Muscle of leg (tissue), 3 donors: ENCODE measurements at regions not wholly inside any gene's neighbourhood (a gene's known extent, or its start where the extent isn't known, plus 50 kb on each side); places are given as distances from the start of the nearest gene placed in this dataset.

ENCODE experiments used
- DNase-seq: peaks from one replicate; pipeline ENCODE4 v3.0.0; 2013
- H3K27ac ChIP-seq: one replicate; pipeline ENCODE4 v1.5.1; 2013; ENCODE audit warnings: mild to moderate bottlenecking, low read length, control low read depth
- H3K27me3 ChIP-seq: one replicate; pipeline ENCODE4 v1.6.1; 2013; ENCODE audit warnings: low read length; ENCODE audit not compliant: control insufficient read depth, insufficient read depth
- H3K36me3 ChIP-seq: one replicate; pipeline ENCODE4 v1.6.1; 2013; ENCODE audit warnings: low read length; ENCODE audit not compliant: control insufficient read depth, insufficient read depth
- H3K4me1 ChIP-seq: one replicate; pipeline ENCODE4 v1.6.1; 2013; ENCODE audit warnings: low read length; ENCODE audit not compliant: control insufficient read depth, insufficient read depth
- H3K4me3 ChIP-seq: one replicate; pipeline ENCODE4 v1.5.1; 2013; ENCODE audit warnings: low read length, control low read depth
- H3K9me3 ChIP-seq: replicated peaks from 2 replicates; pipeline ENCODE4 v1.6.1; 2013; ENCODE audit warnings: low read depth, low read length; ENCODE audit not compliant: control insufficient read depth
- WGBS: methylation state at CpG from one replicate; pipeline ENCODE4 v1.1.5; 2013; ENCODE audit warnings: missing lambda C conversion rate; ENCODE audit not compliant: insufficient coverage; 5-methylcytosine and 5-hydroxymethylcytosine counted together

DNA sequence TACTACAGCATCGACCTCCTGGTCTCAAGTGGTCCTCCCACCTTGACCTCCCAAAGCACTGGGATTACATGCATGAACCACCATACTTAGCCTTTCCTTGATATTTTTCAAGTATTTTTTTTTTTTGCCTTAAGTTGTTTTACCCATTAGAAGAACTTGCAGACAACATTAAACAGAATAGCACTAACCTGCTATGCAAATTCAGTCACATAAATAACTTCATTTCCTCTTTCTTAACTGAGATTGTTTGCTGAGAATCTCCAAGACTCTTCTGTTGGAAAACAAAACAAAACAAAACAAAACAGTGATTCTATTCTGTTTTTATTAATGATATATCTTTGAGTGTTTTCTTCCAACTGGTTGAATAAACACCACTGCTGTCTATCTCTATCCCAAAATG, 115.9 kb upstream of the IFNG-AS1 start:
- H3K36me3 ChIP-seq = no peaks in the 10 kb centered on the region
- no peaks in the 10 kb centered on the region for H3K27me3 ChIP-seq
- no peaks in the 10 kb centered on the region for H3K4me1 ChIP-seq
- no CpG with 5 or more reads among the region's 1 CpG for WGBS
- no peaks in the 10 kb centered on the region for H3K9me3 ChIP-seq
- no peak overlapping the region for H3K4me3 ChIP-seq
- H3K27ac ChIP-seq = no peak overlapping the region
- no peak for DNase-seq

DNA sequence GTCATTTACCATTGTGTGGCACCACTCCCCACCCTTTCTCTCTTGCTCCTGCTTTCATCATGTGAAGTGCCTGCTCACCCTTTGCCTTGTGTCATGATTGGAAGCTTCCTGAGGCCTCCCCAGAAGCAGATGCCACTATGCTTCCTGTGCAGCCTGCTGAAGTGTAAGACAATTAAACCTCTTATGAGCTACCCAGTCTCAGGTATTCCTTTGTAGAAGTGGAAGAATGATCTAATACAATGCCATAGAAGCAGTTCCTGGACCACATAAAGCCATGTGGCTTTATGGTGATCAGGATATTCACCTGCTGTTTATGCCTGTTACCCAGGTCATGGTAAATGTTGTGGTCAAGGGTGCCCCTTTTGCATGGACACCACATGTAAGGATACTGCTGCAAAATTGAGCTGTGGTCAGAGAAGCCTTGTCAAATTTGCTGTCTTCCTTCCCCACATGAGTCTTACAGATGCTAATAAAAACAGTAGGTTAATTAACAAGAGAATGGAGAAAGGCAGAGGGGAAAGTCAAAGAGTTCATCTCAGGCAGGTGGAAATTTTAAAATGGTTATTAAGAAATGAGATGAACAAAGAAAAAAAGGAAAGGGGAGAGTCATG, 112.8 kb upstream of the IFNG-AS1 start:
- Histone ChIP-seq H3K4me1 (no peaks in the 10 kb centered on the region), H3K36me3 (no peaks in the 10 kb centered on the region), H3K27ac (no peak overlapping the region), H3K27me3 (no peaks in the 10 kb centered on the region), H3K9me3 (no peaks in the 10 kb centered on the region), H3K4me3 (no peak overlapping the region)
- no peak for DNase-seq

DNA sequence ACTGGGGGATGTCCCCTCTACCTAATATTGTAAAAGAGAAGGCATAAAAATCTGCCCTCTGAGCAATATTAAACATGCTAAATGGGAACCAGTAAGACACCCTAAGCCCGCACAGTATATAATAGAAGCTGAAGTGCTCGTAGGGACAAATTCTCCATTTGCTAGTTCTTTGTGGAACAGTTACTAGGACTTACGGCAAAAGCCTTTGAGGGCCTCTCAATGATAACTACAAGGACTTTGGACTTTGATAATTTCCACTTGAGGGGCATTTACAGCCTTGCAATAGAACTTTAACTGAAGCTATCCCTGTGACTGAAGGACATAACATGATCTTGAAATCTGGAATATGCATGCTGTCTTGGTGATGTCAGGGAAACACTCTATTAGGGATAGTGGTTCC, 111.5 kb upstream of the IFNG-AS1 start:
- DNase-seq = no peak
- no peaks in the 10 kb centered on the region for H3K9me3 ChIP-seq

DNA sequence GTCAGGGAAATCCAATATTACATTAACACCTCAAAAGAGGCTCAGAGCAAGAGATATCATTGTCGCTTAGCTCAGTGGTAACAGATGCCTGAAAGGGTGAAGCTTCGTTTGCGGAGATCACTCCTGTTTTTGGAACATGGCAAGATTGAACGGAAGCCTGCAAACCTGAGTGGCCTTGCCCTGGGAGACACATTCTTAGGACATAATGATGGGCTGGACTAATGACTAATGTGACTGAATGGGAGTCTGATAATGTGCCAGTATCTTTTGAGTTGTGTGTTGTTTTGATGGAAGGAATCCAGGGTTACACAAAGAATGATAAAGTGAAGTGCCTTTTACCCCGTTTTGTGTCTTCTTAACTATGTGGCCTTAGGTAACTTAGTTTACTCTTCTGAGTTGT, 109.3 kb upstream of the IFNG-AS1 start:
- H3K27ac ChIP-seq = no peak overlapping the region
- WGBS = 88% methylated on average over 3 of the region's 5 CpGs
- H3K4me3 ChIP-seq = no peak overlapping the region
- H3K9me3 ChIP-seq = no peaks in the 10 kb centered on the region
- H3K4me1 ChIP-seq = no peaks in the 10 kb centered on the region
- no peaks in the 10 kb centered on the region for H3K36me3 ChIP-seq
- no peaks in the 10 kb centered on the region for H3K27me3 ChIP-seq
- DNase-seq = no peak

More for the DNA sequence above, 111.5 kb upstream of the IFNG-AS1 start:
- Histone ChIP-seq H3K4me1 (no peaks in the 10 kb centered on the region), H3K27ac (no peak overlapping the region), H3K4me3 (no peak overlapping the region), H3K36me3 (no peaks in the 10 kb centered on the region), H3K27me3 (no peaks in the 10 kb centered on the region)
- 94% methylated on average over 3 of the region's 3 CpGs for WGBS

DNA sequence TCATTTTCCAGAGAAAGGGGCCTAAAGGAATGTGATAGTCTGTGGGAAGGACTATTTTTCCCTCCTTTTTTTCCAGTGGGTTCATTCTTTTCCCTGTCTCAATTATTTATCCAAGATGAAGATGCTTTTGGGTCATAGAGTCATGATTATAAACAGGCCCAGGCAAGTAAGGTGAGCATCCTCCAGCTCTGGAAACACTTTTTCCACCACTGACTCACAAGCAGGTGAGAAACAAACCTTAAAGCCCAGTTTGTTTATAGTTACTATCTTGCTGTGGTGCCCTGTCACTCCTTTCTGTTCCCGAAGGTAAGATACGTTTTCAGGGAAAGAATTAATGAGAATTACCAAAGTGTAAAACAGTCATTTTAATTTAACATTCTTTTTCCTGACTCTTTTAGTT, 107.7 kb upstream of the IFNG-AS1 start:
- WGBS = no CpG with 5 or more reads among the region's 2 CpGs
- Histone ChIP-seq H3K36me3 (no peaks in the 10 kb centered on the region), H3K4me1 (peaks cover 2% of the 10 kb centered on the region), H3K27ac (no peak overlapping the region), H3K4me3 (no peak overlapping the region), H3K27me3 (no peaks in the 10 kb centered on the region), H3K9me3 (no peaks in the 10 kb centered on the region)
- no peak for DNase-seq

DNA sequence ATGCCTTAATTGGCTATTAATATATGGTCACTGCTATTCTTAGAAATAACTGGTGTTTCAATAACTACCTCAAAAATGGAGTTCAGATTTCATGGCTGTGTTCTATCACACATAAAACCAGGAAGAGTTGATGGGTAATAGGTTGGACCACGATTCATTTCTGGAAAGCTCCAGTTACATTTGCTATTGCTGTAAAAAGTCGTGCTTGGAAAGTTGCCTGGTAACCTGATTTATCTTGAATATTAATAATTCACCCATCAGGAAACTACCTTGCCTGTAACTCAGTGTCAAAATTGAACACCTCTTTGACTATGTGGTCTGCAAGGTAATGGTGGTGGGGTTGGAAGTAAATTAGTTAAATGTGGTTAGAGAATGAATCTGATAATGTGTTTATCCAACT, 104.7 kb upstream of the IFNG-AS1 start:
- Histone ChIP-seq H3K27me3 (no peaks in the 10 kb centered on the region), H3K27ac (no peak overlapping the region), H3K9me3 (no peaks in the 10 kb centered on the region), H3K36me3 (no peaks in the 10 kb centered on the region), H3K4me3 (no peak overlapping the region), H3K4me1 (peaks cover 2% of the 10 kb centered on the region)
- no CpG with 5 or more reads among the region's 2 CpGs for WGBS
- peak; percentile 19 for DNase-seq

DNA sequence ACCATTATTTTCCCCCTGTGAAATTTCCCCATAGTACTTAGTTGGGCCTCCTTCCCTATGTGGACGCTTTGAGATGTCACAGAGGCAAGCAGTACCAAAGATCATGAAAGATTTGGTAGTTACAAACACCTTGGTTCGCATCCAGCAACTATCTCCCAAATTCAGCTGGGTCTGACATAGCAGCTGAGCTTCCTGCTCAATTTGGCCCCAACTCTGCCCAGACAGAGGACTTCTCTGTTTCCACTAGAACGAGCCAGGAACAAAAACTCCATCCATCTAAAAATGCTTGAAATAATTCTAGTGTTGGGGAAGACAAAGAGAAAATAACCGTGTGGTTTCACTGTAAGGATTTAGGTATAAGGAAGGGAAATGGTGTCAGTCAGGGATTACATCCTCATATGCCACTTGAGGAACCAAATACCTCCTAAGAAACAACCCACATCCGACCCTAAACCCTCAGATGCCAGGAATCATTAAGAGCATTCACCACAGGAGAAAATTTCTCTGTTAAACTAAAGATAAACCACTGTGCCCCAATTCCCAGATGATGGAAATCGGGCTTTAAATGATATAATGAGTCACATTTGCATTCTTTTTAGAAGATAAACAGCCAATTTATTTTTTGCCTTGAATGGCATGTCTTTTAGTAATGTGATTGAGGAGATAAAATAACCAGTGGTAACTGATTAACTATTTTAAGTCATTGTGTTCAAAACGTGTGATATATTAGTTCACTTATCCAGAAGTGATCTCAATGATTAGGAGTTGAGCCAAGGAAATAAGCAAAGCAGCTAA, 103.7 kb upstream of the IFNG-AS1 start:
- H3K4me3 ChIP-seq = no peak overlapping the region
- H3K36me3 ChIP-seq = no peaks in the 10 kb centered on the region
- H3K9me3 ChIP-seq = no peaks in the 10 kb centered on the region
- WGBS = 38% methylated on average over 1 of the region's 7 CpGs
- peak; percentile 86 for DNase-seq
- H3K4me1 ChIP-seq = peaks cover 2% of the 10 kb centered on the region
- no peak overlapping the region for H3K27ac ChIP-seq
- no peaks in the 10 kb centered on the region for H3K27me3 ChIP-seq

DNA sequence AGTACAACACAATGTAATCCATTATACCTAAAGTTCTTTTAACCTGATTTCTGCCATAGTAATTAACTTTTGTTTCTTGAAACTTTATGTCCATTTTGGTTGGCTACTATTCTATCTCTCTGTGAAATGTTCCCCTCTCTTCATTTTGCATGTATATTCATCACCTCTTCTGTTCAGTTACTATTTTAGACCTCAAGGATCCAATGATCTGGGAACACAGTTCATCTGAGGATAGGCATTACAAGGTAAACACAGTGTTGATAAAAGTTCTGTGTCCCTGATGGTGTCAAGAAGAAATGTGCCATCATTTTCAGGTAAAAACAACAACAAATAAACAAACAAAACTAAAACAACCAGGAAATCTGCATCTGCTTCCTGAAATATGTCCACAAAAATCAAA, 102.2 kb upstream of the IFNG-AS1 start:
- peaks cover 8% of the 10 kb centered on the region for H3K4me1 ChIP-seq
- H3K9me3 ChIP-seq = no peaks in the 10 kb centered on the region
- H3K27ac ChIP-seq = no peak overlapping the region
- H3K36me3 ChIP-seq = no peaks in the 10 kb centered on the region
- no peak for DNase-seq
- no peaks in the 10 kb centered on the region for H3K27me3 ChIP-seq
- no peak overlapping the region for H3K4me3 ChIP-seq

DNA sequence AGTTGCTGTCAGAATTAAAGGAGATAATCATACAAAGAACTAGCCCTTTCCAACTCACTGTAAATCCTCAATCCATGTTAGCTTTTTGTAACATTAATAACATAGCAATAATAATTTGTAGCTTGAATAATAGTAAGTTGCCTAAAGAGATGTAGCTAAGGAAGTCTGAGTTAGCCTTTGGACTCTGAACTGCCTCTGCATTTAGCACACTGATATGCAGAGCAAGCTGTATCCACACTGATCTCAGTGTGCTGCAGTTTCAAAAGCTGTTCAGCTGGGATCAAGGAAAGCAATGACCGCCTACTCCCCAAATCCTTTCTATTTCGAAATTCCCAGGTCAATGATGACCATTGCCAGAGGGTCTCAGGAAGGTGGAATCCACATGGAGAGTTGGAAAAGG, 99.3 kb upstream of the IFNG-AS1 start:
- Histone ChIP-seq H3K9me3 (no peaks in the 10 kb centered on the region), H3K36me3 (no peaks in the 10 kb centered on the region), H3K4me3 (no peak overlapping the region), H3K27me3 (no peaks in the 10 kb centered on the region), H3K4me1 (peaks cover 15% of the 10 kb centered on the region), H3K27ac (no peak overlapping the region)
- no CpG with 5 or more reads among the region's 2 CpGs for WGBS
- DNase-seq = no peak

DNA sequence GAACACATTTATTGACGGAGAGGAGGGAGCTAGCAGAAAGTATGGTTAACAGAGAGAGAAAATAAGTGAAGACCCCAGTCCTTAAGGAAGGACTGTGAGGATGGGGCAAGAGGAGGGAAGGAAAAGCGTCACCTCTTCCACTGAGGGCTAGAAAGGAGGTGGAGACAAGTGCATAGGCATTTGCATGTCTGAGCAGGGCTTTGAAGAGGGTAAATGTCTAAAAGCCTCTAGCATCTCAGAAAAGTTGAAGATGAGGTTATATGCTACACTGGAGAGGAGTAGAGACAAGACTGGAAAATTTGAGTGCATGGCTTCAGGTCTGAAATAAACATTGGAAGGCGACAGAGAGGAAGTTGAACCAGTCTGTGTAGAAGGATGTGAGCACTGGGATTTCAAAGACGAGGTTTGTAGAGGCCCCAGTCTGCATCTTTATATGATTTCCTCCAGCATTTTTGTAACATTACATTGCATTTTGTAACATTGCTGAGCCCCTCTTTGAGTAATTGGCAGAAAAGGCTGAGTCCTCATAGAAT, 98.5 kb upstream of the IFNG-AS1 start:
- H3K4me1 ChIP-seq = peaks cover 12% of the 10 kb centered on the region
- H3K4me3 ChIP-seq = no peak overlapping the region
- peak; percentile 67 for DNase-seq
- no peak overlapping the region for H3K27ac ChIP-seq
- no peaks in the 10 kb centered on the region for H3K27me3 ChIP-seq
- H3K36me3 ChIP-seq = no peaks in the 10 kb centered on the region
- no peaks in the 10 kb centered on the region for H3K9me3 ChIP-seq
- 48% methylated on average over 3 of the region's 4 CpGs for WGBS
